ENCODE measurements at regions not wholly inside any gene's neighbourhood (a gene's known extent, or its start where the extent isn't known, plus 50 kb on each side); places are given as distances from the start of the nearest gene placed in this dataset.
A peak's percentile ranks its signal among the peaks of the same experiment; 100 is the strongest.

DNA sequence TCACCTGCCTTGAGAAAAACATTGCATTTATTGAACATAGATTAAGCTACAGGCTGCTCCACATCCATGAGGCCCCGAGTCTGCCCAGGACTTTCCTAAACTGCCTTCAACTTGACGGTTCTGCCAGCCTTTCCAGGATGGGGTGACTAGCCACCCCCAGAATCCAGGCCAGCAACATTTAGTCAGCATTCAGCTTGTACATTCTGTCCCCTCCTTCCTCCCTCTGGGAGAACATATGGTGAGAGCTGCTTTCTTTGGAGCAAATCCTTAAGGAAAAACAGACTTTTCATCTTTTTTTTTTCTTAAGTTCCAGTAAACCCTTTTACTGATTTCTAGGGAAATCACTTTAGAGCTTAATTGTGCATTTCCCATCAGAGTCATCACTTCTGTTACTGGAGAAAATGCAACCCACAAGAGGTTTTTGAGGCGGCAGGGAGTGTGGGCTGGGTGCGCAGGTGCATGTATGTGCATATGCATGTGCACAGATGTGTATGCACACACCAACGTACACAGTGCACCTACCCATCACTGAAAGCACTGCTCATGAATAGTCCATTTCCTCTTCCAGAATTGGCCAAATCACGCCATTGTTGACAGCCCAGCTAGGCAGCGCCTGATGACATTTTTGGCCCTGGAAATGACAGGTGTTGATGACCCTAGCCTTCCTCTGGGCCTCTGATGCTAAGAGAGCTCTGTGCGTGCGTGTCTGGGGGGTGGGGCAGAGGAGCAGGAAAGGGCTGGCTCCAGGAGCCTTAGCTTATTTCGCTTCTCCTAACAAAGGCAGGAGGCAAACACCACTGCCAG, 145.6 kb downstream of the HSD17B3 start:
- Histone ChIP-seq H3K4me3 (ENCODE audit: insufficient read depth, low read length) (no peak overlapping the region), H3K4me2 (ENCODE audit: insufficient read depth, low read length) (no peak overlapping the region), H2AFZ (ENCODE audit: low read length) (no peak overlapping the region), H3K79me2 (ENCODE audit: insufficient read depth, low read length) (no peaks in the 10 kb centered on the region), H3K27ac (ENCODE audit: low read depth, low read length) (no peak overlapping the region), H3K27me3 (ENCODE audit: insufficient read depth, low read length) (peaks cover 3% of the 10 kb centered on the region), H3K4me1 (ENCODE audit: insufficient read depth, low read length) (no peaks in the 10 kb centered on the region), H4K20me1 (ENCODE audit: insufficient read depth, low read length) (no peaks in the 10 kb centered on the region), H3K9me3 (ENCODE audit: low read depth, low read length) (no peaks in the 10 kb centered on the region), H3K36me3 (ENCODE audit: insufficient read depth, low read length) (no peaks in the 10 kb centered on the region)
- peak; percentile 76 for DNase-seq (ENCODE audit: insufficient read length, low spot score, missing footprints)
- TF ChIP-seq, protein P1, sequence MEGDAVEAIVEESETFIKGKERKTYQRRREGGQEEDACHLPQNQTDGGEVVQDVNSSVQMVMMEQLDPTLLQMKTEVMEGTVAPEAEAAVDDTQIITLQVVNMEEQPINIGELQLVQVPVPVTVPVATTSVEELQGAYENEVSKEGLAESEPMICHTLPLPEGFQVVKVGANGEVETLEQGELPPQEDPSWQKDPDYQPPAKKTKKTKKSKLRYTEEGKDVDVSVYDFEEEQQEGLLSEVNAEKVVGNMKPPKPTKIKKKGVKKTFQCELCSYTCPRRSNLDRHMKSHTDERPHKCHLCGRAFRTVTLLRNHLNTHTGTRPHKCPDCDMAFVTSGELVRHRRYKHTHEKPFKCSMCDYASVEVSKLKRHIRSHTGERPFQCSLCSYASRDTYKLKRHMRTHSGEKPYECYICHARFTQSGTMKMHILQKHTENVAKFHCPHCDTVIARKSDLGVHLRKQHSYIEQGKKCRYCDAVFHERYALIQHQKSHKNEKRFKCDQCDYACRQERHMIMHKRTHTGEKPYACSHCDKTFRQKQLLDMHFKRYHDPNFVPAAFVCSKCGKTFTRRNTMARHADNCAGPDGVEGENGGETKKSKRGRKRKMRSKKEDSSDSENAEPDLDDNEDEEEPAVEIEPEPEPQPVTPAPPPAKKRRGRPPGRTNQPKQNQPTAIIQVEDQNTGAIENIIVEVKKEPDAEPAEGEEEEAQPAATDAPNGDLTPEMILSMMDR (IDR thresholded peaks at IDR 0.05; ENCODE audit: extremely low read depth, low read depth, low read length), result no peak

DNA sequence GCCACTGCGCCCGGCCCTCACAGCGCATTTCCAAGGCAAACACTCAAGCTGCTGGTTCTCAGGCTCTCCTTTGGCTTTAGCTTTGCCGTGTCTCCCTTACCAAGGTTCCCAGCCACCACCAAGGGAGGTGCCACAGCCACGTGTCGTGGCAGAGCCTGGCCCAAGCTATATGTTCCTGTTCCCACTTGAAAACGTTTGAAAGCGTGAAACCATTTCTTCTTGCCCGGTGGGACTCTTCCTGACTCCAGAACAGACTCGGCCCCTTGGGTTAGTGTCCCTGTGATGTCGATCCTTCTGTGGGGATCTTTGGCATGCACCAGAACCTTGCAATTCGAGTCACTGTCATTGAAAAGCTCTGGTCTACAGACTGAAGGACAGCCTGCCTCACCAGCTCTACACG, 147.9 kb downstream of the HSD17B3 start:
- Histone ChIP-seq H3K4me2 (ENCODE audit: insufficient read depth, low read length) (no peak overlapping the region), H4K20me1 (ENCODE audit: insufficient read depth, low read length) (no peaks in the 10 kb centered on the region), H3K4me1 (ENCODE audit: insufficient read depth, low read length) (no peaks in the 10 kb centered on the region), H3K36me3 (ENCODE audit: insufficient read depth, low read length) (no peaks in the 10 kb centered on the region), H2AFZ (ENCODE audit: low read length) (no peak overlapping the region), H3K79me2 (ENCODE audit: insufficient read depth, low read length) (no peaks in the 10 kb centered on the region), H3K27ac (ENCODE audit: low read depth, low read length) (no peak overlapping the region), H3K4me3 (ENCODE audit: insufficient read depth, low read length) (no peak overlapping the region), H3K9me3 (ENCODE audit: low read depth, low read length) (no peaks in the 10 kb centered on the region), H3K27me3 (ENCODE audit: insufficient read depth, low read length) (no peaks in the 10 kb centered on the region)
- TF ChIP-seq, protein P1 (IDR thresholded peaks at IDR 0.05; ENCODE audit: extremely low read depth, low read depth, low read length), result no peak
- DNase-seq (ENCODE audit: insufficient read length, low spot score, missing footprints), result peak; percentile 27

DNA sequence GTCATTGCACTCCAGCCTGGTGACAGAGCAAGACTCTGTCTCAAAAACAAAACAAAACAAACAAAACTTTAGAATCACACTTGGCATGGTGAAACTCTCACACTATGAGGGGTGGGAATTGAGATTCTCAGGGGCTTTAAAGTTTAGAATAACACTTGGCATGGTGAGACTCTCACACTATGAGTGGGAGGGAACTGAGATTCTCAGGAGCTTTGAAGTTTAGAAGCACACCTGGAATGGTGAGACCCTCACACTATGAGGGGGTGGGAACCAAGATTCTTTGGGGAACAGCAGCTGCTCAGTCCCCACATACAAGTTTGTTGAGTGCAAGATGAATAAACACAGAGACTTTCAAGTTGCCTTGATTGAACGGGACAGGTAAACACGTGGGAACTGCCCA, 149.4 kb downstream of the HSD17B3 start:
- Histone ChIP-seq H4K20me1 (ENCODE audit: insufficient read depth, low read length) (no peaks in the 10 kb centered on the region), H3K4me3 (ENCODE audit: insufficient read depth, low read length) (no peak overlapping the region), H3K4me1 (ENCODE audit: insufficient read depth, low read length) (no peaks in the 10 kb centered on the region), H3K79me2 (ENCODE audit: insufficient read depth, low read length) (no peaks in the 10 kb centered on the region), H3K27me3 (ENCODE audit: insufficient read depth, low read length) (no peaks in the 10 kb centered on the region), H3K9me3 (ENCODE audit: low read depth, low read length) (no peaks in the 10 kb centered on the region), H3K36me3 (ENCODE audit: insufficient read depth, low read length) (no peaks in the 10 kb centered on the region), H3K4me2 (ENCODE audit: insufficient read depth, low read length) (no peak overlapping the region), H3K27ac (ENCODE audit: low read depth, low read length) (no peak overlapping the region), H2AFZ (ENCODE audit: low read length) (no peak overlapping the region)
- TF ChIP-seq, protein P1 (IDR thresholded peaks at IDR 0.05; ENCODE audit: extremely low read depth, low read depth, low read length), result no peak
- no peak for DNase-seq (ENCODE audit: insufficient read length, low spot score, missing footprints)

DNA sequence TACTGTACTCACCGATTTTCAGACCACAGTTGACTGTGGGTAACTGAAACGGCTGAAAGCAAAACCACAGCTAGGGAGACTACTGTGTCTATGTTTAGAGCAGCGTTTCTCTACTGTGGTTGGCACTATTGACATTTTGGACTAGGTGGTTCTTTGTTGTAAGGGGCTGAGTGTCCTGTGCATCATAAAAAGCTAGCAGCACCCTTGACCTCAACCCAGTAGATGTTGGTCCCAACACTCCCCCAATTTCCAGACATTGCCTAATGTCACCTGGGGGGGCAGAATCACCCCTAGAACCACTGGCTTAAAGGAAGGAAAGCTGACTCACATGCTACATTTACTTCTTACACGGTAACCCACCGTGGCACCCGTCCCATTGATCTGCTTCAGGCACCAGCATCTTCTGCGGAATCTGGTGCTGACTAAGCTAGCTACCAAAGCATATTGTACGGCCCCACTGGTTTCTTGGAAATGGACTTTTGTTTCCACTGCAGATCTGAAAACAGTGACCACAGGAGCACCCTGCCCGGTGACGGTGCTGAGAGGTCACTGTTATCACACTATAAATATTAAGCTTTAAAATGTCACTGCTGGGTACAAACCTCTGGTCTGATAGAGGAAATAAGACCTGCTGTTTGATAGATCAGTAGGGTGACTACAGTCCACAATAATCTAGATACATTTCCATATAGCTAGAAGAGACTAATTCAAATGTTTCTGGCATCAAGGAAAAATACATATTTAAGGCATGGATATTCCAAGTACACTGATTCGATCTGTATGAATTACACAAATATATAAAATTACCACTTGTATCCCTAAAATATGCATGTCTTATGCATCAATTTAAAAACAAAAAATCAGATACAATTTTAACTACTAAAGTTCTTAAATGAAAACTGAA, 151.4 kb downstream of the HSD17B3 start:
- Histone ChIP-seq H3K4me2 (ENCODE audit: insufficient read depth, low read length) (no peak overlapping the region), H4K20me1 (ENCODE audit: insufficient read depth, low read length) (no peaks in the 10 kb centered on the region), H3K4me3 (ENCODE audit: insufficient read depth, low read length) (no peak overlapping the region), H2AFZ (ENCODE audit: low read length) (no peak overlapping the region), H3K79me2 (ENCODE audit: insufficient read depth, low read length) (no peaks in the 10 kb centered on the region), H3K36me3 (ENCODE audit: insufficient read depth, low read length) (no peaks in the 10 kb centered on the region), H3K4me1 (ENCODE audit: insufficient read depth, low read length) (no peaks in the 10 kb centered on the region), H3K9me3 (ENCODE audit: low read depth, low read length) (no peaks in the 10 kb centered on the region), H3K27me3 (ENCODE audit: insufficient read depth, low read length) (no peaks in the 10 kb centered on the region), H3K27ac (ENCODE audit: low read depth, low read length) (no peak overlapping the region)
- TF ChIP-seq, protein P1 (IDR thresholded peaks at IDR 0.05; ENCODE audit: extremely low read depth, low read depth, low read length), result no peak
- peak; percentile 68 for DNase-seq (ENCODE audit: insufficient read length, low spot score, missing footprints)
